ENCODE measurements at regions not wholly inside any gene's neighbourhood (a gene's known extent, or its start where the extent isn't known, plus 50 kb on each side); places are given as distances from the start of the nearest gene placed in this dataset.

DNA sequence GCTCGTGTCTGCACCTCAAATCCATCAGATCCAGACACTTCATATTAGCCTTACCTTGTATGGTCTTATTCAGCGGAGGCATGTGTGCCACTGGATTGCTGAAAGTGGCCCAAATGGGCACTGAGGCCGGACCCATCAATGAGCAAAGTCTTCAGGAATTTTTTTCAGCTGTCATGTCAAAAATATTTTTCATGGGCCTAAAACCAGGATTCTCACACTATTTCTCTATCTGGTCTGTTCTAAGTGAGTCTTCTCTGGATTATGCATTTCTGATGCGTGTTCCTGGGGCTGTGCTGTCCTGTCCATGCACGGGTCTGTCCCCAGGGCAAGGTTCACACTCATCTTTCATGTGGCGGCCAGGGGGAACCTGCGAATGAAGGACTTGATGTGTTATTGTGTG lies 94.6 kb downstream of the KCNA5 start:
- TF ChIP-seq, protein P1, sequence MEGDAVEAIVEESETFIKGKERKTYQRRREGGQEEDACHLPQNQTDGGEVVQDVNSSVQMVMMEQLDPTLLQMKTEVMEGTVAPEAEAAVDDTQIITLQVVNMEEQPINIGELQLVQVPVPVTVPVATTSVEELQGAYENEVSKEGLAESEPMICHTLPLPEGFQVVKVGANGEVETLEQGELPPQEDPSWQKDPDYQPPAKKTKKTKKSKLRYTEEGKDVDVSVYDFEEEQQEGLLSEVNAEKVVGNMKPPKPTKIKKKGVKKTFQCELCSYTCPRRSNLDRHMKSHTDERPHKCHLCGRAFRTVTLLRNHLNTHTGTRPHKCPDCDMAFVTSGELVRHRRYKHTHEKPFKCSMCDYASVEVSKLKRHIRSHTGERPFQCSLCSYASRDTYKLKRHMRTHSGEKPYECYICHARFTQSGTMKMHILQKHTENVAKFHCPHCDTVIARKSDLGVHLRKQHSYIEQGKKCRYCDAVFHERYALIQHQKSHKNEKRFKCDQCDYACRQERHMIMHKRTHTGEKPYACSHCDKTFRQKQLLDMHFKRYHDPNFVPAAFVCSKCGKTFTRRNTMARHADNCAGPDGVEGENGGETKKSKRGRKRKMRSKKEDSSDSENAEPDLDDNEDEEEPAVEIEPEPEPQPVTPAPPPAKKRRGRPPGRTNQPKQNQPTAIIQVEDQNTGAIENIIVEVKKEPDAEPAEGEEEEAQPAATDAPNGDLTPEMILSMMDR (IDR thresholded peaks at IDR 0.05; ENCODE audit: low read depth, low read length, missing input control) = no peak
- TF ChIP-seq GABPA (IDR thresholded peaks at IDR 0.05 in 1 of 2, conservative IDR thresholded peaks at IDR 0.05 in 1 of 2) (no peak), HNF4A (conservative IDR thresholded peaks at IDR 0.05) (no peak), HNF4G (IDR thresholded peaks at IDR 0.05) (no peak), NR2F2 (IDR thresholded peaks at IDR 0.05) (no peak), FOXA1 (IDR thresholded peaks at IDR 0.05) (no peak), YY1 (IDR thresholded peaks at IDR 0.05) (no peak)
- TF ChIP-seq, protein P2, sequence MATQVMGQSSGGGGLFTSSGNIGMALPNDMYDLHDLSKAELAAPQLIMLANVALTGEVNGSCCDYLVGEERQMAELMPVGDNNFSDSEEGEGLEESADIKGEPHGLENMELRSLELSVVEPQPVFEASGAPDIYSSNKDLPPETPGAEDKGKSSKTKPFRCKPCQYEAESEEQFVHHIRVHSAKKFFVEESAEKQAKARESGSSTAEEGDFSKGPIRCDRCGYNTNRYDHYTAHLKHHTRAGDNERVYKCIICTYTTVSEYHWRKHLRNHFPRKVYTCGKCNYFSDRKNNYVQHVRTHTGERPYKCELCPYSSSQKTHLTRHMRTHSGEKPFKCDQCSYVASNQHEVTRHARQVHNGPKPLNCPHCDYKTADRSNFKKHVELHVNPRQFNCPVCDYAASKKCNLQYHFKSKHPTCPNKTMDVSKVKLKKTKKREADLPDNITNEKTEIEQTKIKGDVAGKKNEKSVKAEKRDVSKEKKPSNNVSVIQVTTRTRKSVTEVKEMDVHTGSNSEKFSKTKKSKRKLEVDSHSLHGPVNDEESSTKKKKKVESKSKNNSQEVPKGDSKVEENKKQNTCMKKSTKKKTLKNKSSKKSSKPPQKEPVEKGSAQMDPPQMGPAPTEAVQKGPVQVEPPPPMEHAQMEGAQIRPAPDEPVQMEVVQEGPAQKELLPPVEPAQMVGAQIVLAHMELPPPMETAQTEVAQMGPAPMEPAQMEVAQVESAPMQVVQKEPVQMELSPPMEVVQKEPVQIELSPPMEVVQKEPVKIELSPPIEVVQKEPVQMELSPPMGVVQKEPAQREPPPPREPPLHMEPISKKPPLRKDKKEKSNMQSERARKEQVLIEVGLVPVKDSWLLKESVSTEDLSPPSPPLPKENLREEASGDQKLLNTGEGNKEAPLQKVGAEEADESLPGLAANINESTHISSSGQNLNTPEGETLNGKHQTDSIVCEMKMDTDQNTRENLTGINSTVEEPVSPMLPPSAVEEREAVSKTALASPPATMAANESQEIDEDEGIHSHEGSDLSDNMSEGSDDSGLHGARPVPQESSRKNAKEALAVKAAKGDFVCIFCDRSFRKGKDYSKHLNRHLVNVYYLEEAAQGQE (IDR thresholded peaks at IDR 0.05) = no peak
- TF ChIP-seq, protein P3, sequence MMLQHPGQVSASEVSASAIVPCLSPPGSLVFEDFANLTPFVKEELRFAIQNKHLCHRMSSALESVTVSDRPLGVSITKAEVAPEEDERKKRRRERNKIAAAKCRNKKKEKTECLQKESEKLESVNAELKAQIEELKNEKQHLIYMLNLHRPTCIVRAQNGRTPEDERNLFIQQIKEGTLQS (IDR thresholded peaks at IDR 0.05) = no peak
- TF ChIP-seq, protein P4, sequence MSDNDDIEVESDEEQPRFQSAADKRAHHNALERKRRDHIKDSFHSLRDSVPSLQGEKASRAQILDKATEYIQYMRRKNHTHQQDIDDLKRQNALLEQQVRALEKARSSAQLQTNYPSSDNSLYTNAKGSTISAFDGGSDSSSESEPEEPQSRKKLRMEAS (IDR thresholded peaks at IDR 0.05) = no peak
